ENCODE measurements at regions not wholly inside any gene's neighbourhood (a gene's known extent, or its start where the extent isn't known, plus 50 kb on each side); places are given as distances from the start of the nearest gene placed in this dataset.

- POLR2A ChIA-PET, result no interaction called here
- peaks cover 33% of the 10 kb centered on the region for H3K27me3 Mint-ChIP-seq
- intact Hi-C loops (cut with micrococcal nuclease), result no loop called here
- no peaks in the 10 kb centered on the region for H3K36me3 Mint-ChIP-seq
- no peak overlapping the region for H3K27ac Mint-ChIP-seq
- no peaks in the 10 kb centered on the region for H3K9me3 Mint-ChIP-seq
- CTCF ChIA-PET, result no interaction called here
- H3K4me1 Mint-ChIP-seq (ENCODE audit: low read depth), result peaks cover 12% of the 10 kb centered on the region
- no peak for DNase-seq
- no peak overlapping the region for H3K4me3 Mint-ChIP-seq
These were observed 111.9 kb upstream of the TOP3B start for GRCh38 chr22:22094514-22094913.

GRCh38 chr22:22093743-22094142 is 111.2 kb upstream of the TOP3B start:
- Mint-ChIP-seq H3K4me1 (ENCODE audit: low read depth) (peaks cover 12% of the 10 kb centered on the region), H3K27ac (no peak overlapping the region), H3K27me3 (peaks cover 38% of the 10 kb centered on the region), H3K36me3 (no peaks in the 10 kb centered on the region), H3K9me3 (no peaks in the 10 kb centered on the region), H3K4me3 (no peak overlapping the region)
- no peak for DNase-seq
- CTCF ChIA-PET, result no interaction called here
- intact Hi-C loops (cut with micrococcal nuclease), result no loop called here
- POLR2A ChIA-PET, result no interaction called here

GRCh38 chr22:22092974-22093373 is 110.4 kb upstream of the TOP3B start:
- Mint-ChIP-seq H3K27ac (no peak overlapping the region), H3K27me3 (peaks cover 40% of the 10 kb centered on the region), H3K9me3 (no peaks in the 10 kb centered on the region), H3K36me3 (no peaks in the 10 kb centered on the region), H3K4me1 (ENCODE audit: low read depth) (peaks cover 12% of the 10 kb centered on the region), H3K4me3 (no peak overlapping the region)
- CTCF ChIA-PET, result interaction anchor here (0.7 kb wide), 1 partner anchor 32 kb away, joined by 3 read pairs; no protein-coding TSS in a partner anchor
- intact Hi-C loops (cut with micrococcal nuclease), result no loop called here
- POLR2A ChIA-PET, result no interaction called here
- DNase-seq, result no peak

GRCh38 chr22:22092101-22092500 is 109.5 kb upstream of the TOP3B start:
- intact Hi-C loops (cut with micrococcal nuclease), result no loop called here
- Mint-ChIP-seq H3K36me3 (no peaks in the 10 kb centered on the region), H3K4me1 (ENCODE audit: low read depth) (peaks cover 12% of the 10 kb centered on the region), H3K9me3 (no peaks in the 10 kb centered on the region), H3K4me3 (no peak overlapping the region), H3K27me3 (peaks cover 39% of the 10 kb centered on the region), H3K27ac (no peak overlapping the region)
- no peak for DNase-seq
- CTCF ChIA-PET, result no interaction called here
- POLR2A ChIA-PET, result no interaction called here

GRCh38 chr22:22091400-22091878 is 108.9 kb upstream of the TOP3B start:
- ChIA-PET POLR2A (no interaction called here), CTCF (no interaction called here)
- peaks cover 12% of the 10 kb centered on the region for H3K4me1 Mint-ChIP-seq (ENCODE audit: low read depth)
- no peaks in the 10 kb centered on the region for H3K36me3 Mint-ChIP-seq
- H3K27ac Mint-ChIP-seq, result no peak overlapping the region
- intact Hi-C loops (cut with micrococcal nuclease), result no loop called here
- H3K9me3 Mint-ChIP-seq, result no peaks in the 10 kb centered on the region
- peaks cover 39% of the 10 kb centered on the region for H3K27me3 Mint-ChIP-seq
- DNase-seq, result no peak
- no peak overlapping the region for H3K4me3 Mint-ChIP-seq

- intact Hi-C loops (cut with micrococcal nuclease), result no loop called here
- H3K27ac Mint-ChIP-seq, result no peak overlapping the region
- H3K36me3 Mint-ChIP-seq, result no peaks in the 10 kb centered on the region
- no peaks in the 10 kb centered on the region for H3K9me3 Mint-ChIP-seq
- peaks cover 36% of the 10 kb centered on the region for H3K27me3 Mint-ChIP-seq
- ChIA-PET POLR2A (no interaction called here), CTCF (no interaction called here)
- H3K4me3 Mint-ChIP-seq, result no peak overlapping the region
- peaks cover 12% of the 10 kb centered on the region for H3K4me1 Mint-ChIP-seq (ENCODE audit: low read depth)
- no peak for DNase-seq
These were observed 108.2 kb upstream of the TOP3B start for GRCh38 chr22:22090650-22091399.

GRCh38 chr22:22089459-22090308 is 107.1 kb upstream of the TOP3B start:
- no peak for DNase-seq
- Mint-ChIP-seq H3K4me1 (ENCODE audit: low read depth) (peaks cover 12% of the 10 kb centered on the region), H3K27ac (no peak overlapping the region), H3K4me3 (no peak overlapping the region), H3K27me3 (peaks cover 33% of the 10 kb centered on the region), H3K9me3 (no peaks in the 10 kb centered on the region), H3K36me3 (no peaks in the 10 kb centered on the region)
- ChIA-PET CTCF (no interaction called here), POLR2A (no interaction called here)
- intact Hi-C loops (cut with micrococcal nuclease), result no loop called here

GRCh38 chr22:22088658-22089458 is 106.3 kb upstream of the TOP3B start:
- H3K4me1 Mint-ChIP-seq (ENCODE audit: low read depth), result peaks cover 12% of the 10 kb centered on the region
- intact Hi-C loops (cut with micrococcal nuclease), result no loop called here
- H3K27me3 Mint-ChIP-seq, result peaks cover 30% of the 10 kb centered on the region
- no peaks in the 10 kb centered on the region for H3K36me3 Mint-ChIP-seq
- ChIA-PET CTCF (no interaction called here), POLR2A (no interaction called here)
- no peak for DNase-seq
- H3K27ac Mint-ChIP-seq, result no peak overlapping the region
- H3K4me3 Mint-ChIP-seq, result no peak overlapping the region
- H3K9me3 Mint-ChIP-seq, result no peaks in the 10 kb centered on the region

GRCh38 chr22:22087854-22088657 is 105.5 kb upstream of the TOP3B start:
- no peak for DNase-seq
- H3K27ac Mint-ChIP-seq, result no peak overlapping the region
- ChIA-PET POLR2A (no interaction called here), CTCF (no interaction called here)
- H3K9me3 Mint-ChIP-seq, result no peaks in the 10 kb centered on the region
- H3K27me3 Mint-ChIP-seq, result peaks cover 31% of the 10 kb centered on the region
- H3K4me1 Mint-ChIP-seq (ENCODE audit: low read depth), result peaks cover 5% of the 10 kb centered on the region
- no peaks in the 10 kb centered on the region for H3K36me3 Mint-ChIP-seq
- intact Hi-C loops (cut with micrococcal nuclease), result no loop called here
- H3K4me3 Mint-ChIP-seq, result no peak overlapping the region

- POLR2A ChIA-PET, result no interaction called here
- Mint-ChIP-seq H3K27ac (no peak overlapping the region), H3K27me3 (peaks cover 30% of the 10 kb centered on the region), H3K4me1 (ENCODE audit: low read depth) (no peaks in the 10 kb centered on the region), H3K4me3 (no peak overlapping the region), H3K36me3 (no peaks in the 10 kb centered on the region), H3K9me3 (no peaks in the 10 kb centered on the region)
- intact Hi-C loops (cut with micrococcal nuclease), result no loop called here
- CTCF ChIA-PET, result no interaction called here
- no peak for DNase-seq
These were observed 104.0 kb upstream of the TOP3B start for GRCh38 chr22:22086501-22087158.

GRCh38 chr22:22085702-22086500 is 103.3 kb upstream of the TOP3B start:
- no peaks in the 10 kb centered on the region for H3K4me1 Mint-ChIP-seq (ENCODE audit: low read depth)
- ChIA-PET POLR2A (no interaction called here), CTCF (no interaction called here)
- H3K27ac Mint-ChIP-seq, result no peak overlapping the region
- no peak for DNase-seq
- H3K9me3 Mint-ChIP-seq, result no peaks in the 10 kb centered on the region
- intact Hi-C loops (cut with micrococcal nuclease), result no loop called here
- no peak overlapping the region for H3K4me3 Mint-ChIP-seq
- H3K27me3 Mint-ChIP-seq, result peaks cover 30% of the 10 kb centered on the region
- H3K36me3 Mint-ChIP-seq, result no peaks in the 10 kb centered on the region
